Tibial artery (tissue), 4 donors: ENCODE measurements at regions not wholly inside any gene's neighbourhood (a gene's known extent, or its start where the extent isn't known, plus 50 kb on each side); places are given as distances from the start of the nearest gene placed in this dataset.

Source experiments
- DNase-seq, 2 donors: peaks; one replicate each; pipeline ENCODE4 v3.0.0-alpha.2; 2019
- H3K27ac ChIP-seq, 2 donors: fragments of 200-600 bp; sonication (generic) in 1 of 2; 1 replicate in 1 of 2; 2 replicates in 1 of 2; pipeline ENCODE4 v1.5.1; 2018 to 2019; ENCODE audit warnings: mild to moderate bottlenecking in 1 of 2
- H3K27me3 ChIP-seq, 2 donors: fragments of 200-600 bp; sonication (generic) in 1 of 2; one replicate each; pipeline versions ENCODE4 v1.5.1 to v1.6.0; 2016 to 2019
- H3K36me3 ChIP-seq, 3 donors: fragments of 200-600 bp; sonication (generic) in 2 of 3; one replicate each; pipeline ENCODE4 v1.5.1; 2016 to 2019; ENCODE audit warnings: mild to moderate bottlenecking in 2 of 3
- H3K4me1 ChIP-seq, 4 donors: fragments of 200-600 bp; sonication (generic) in 2 of 4; 1 replicate in 3 of 4; 2 replicates in 1 of 4; pipeline ENCODE4 v1.5.1; 2016 to 2019
- H3K4me3 ChIP-seq, 2 donors: fragments of 200-600 bp; sonication (generic) in 1 of 2; 1 replicate in 1 of 2; 2 replicates in 1 of 2; pipeline ENCODE4 v1.5.1; 2018 to 2019; ENCODE audit warnings: mild to moderate bottlenecking in 2 of 2
- H3K9me3 ChIP-seq, 3 donors: fragments of 200-600 bp; sonication (generic) in 1 of 3; one replicate each; pipeline ENCODE4 v1.5.1; 2016 to 2019
- intact Hi-C: fragments of 100-400 bp; cut with DNase I; formaldehyde crosslinking; loops from one replicate; pipeline ENCODE4 v1.15.0; 2023; ENCODE audit warnings: low total_unique reads
- TF ChIP-seq, protein P1 (sequence below), 2 experiments: fragments of 200-600 bp in 1 of 2; fragments of 450-650 bp in 1 of 2; IDR thresholded peaks; one replicate each; pipeline ENCODE4 v1.5.1; 2017 to 2019; ENCODE audit warnings: antibody characterized with exemption in 2 of 2, mild to moderate bottlenecking in 1 of 2, moderate library complexity in 1 of 2

DNA sequence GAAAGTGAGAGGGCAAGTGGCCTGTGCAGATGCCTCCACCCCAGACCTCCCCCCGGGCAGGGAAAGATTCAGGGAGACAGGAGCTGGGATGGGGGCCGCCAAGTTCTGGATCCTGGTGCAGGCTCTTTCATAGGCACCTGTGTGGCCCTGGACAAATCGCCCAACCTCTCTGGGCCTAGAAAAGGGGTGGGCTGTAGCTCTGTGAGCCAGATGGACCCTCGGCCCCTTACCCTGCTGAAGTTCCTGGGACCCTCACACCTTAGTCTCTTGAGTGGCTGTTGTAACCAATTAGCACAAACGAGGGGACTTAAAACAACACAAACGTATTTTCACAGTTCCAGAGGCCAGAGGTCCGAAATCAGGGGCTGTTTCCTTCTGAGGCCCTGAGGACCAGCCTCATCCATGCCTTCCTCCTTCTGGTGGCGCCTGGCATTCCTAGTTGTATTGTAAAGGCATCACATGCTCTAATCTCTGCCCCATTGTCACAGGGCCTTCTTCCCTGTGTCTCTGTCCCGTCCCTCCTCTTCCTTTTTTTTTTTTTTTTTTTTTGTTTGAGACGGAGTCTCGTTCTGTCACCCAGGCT lies 352.6 kb downstream of the SEC14L1 start:
- Histone ChIP-seq H3K27ac (no peak overlapping the region), H3K36me3 (peaks cover 48 to 96% (median 74%) of the 10 kb centered on the region in 3 donors), H3K4me1 (peaks cover 9 to 32% (median 22%) of the 10 kb centered on the region in 4 donors), H3K9me3 (no peaks in the 10 kb centered on the region), H3K4me3 (no peak overlapping the region), H3K27me3 (no peaks in the 10 kb centered on the region)
- TF ChIP-seq, protein P1, sequence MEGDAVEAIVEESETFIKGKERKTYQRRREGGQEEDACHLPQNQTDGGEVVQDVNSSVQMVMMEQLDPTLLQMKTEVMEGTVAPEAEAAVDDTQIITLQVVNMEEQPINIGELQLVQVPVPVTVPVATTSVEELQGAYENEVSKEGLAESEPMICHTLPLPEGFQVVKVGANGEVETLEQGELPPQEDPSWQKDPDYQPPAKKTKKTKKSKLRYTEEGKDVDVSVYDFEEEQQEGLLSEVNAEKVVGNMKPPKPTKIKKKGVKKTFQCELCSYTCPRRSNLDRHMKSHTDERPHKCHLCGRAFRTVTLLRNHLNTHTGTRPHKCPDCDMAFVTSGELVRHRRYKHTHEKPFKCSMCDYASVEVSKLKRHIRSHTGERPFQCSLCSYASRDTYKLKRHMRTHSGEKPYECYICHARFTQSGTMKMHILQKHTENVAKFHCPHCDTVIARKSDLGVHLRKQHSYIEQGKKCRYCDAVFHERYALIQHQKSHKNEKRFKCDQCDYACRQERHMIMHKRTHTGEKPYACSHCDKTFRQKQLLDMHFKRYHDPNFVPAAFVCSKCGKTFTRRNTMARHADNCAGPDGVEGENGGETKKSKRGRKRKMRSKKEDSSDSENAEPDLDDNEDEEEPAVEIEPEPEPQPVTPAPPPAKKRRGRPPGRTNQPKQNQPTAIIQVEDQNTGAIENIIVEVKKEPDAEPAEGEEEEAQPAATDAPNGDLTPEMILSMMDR (IDR thresholded peaks at IDR 0.05) = no peak
- intact Hi-C loops = loop anchor here (10.0 kb wide), 1 partner anchor 399 kb away; no protein-coding TSS in a partner anchor
- peak; percentile 52 to 56 for DNase-seq

DNA sequence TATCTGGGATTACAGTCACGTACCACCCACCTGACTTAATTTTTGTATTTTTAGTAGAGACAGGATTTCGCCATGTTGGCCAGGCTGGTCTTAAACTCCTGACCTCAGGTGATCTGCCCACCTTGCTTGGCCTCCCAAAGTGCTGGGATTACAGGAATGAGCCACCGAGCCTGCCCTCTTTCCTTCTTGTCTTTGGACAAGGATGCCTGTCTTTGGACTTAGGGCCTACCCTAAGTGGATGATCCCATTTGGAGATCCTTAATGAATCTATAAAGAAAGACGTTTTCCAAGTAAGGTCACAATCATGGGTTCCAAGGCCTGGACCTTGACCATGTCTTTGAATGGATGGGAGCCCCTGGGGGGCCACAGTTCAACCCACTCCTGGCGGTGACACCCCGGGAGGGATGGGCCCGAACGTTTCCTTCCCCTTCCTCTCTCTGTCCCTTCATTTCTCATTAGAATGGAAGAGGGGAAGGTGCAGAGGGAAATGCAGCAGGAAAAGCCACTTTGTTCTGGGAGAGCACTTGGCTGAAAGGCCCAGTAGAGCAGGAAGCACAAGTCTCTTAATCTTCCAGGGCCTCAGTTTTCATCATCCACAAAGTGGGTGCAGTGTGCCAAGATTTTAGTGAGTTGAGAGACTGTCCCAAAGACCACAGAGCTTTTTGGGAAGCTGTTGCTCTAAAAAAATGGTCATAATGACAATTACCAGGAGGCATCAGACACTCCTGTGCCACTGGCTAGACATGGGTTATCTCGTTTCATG lies 353.3 kb downstream of the SEC14L1 start:
- intact Hi-C loops = loop anchor here (2.0 to 10.0 kb wide), 2 partner anchors 61 to 399 kb away; no protein-coding TSS in a partner anchor
- Histone ChIP-seq H3K9me3 (no peaks in the 10 kb centered on the region), H3K4me3 (no peak overlapping the region), H3K27ac (no peak overlapping the region), H3K4me1 (peaks cover 9 to 26% (median 21%) of the 10 kb centered on the region in 4 donors), H3K36me3 (peaks cover 49 to 96% (median 74%) of the 10 kb centered on the region in 3 donors), H3K27me3 (no peaks in the 10 kb centered on the region)
- DNase-seq = peak; percentile 19 to 54
- TF ChIP-seq, protein P1 (IDR thresholded peaks at IDR 0.05) = no peak

DNA sequence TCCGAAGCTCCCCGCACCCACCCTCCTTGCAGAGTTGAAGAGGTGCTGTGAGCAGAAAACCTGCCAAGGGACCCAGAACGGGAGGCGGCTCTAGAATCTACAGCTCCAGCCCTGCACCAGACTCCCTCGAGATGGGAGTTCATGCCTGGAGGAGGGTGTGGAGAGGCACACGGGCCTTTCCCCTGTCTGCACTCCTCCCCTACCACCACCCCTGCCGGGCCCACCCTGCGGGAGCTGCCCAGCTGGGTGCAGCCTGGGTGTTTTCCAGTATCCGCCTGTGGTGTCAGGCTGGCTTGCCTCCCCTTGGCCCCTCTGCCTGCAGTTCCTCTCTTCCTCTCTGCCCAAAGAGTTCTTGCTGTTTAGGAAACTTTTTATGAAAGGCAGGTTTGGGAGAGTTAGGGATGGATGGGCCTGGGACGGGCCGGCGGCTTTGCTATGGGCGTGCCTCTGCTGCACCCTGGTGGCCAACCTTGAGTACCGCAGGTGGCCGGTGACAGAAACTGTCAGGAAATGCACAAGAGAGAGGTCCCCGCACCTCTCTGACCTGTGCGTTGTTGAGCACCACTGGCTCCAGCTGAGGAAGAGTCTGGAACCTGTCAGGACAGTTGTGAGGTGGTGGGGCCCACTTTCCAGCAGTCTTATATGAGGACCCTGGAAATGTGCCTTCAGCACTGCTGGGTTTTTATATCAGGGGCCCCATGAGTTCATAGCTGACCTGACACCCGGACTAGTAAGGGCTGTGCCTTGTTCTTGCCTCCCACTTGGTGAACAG lies 354.1 kb downstream of the SEC14L1 start:
- Histone ChIP-seq H3K4me1 (peaks cover 5 to 19% (median 15%) of the 10 kb centered on the region in 4 donors), H3K27ac (no peak overlapping the region), H3K9me3 (no peaks in the 10 kb centered on the region), H3K36me3 (peaks cover 52 to 96% (median 79%) of the 10 kb centered on the region in 3 donors), H3K4me3 (no peak overlapping the region), H3K27me3 (no peaks in the 10 kb centered on the region)
- intact Hi-C loops = loop anchor here (1.0 to 10.0 kb wide), 3 partner anchors 62 to 400 kb away; no protein-coding TSS in a partner anchor
- DNase-seq = peak; percentile 86 to 87
- TF ChIP-seq, protein P1 (IDR thresholded peaks at IDR 0.05) = peak; percentile 97 to 99

DNA sequence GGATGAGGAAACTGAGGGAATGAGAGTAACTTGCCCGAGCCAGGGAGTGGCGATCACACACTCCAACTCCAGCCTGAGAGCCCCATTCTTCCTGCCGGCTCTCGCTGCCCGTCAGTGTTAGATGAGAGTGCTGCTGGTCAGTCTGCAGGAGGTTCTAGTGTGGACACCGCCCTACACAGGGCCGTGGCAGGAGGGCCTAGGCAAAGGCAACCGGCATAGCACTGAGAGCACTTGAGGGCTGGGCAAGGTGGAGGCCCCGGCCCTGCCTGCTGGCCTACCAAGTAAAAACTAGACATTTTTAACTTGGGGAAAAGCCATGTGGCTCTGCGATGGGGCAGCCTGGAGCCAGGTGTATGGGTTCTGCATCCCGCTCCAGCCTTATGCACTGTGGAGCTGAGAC lies 354.8 kb downstream of the SEC14L1 start:
- H3K36me3 ChIP-seq = peaks cover 50 to 91% (median 80%) of the 10 kb centered on the region in 3 donors
- H3K27ac ChIP-seq = no peak overlapping the region
- peaks cover 0 to 12% (median 8%) of the 10 kb centered on the region in 4 donors for H3K4me1 ChIP-seq
- intact Hi-C loops = loop anchor here (1.0 to 10.0 kb wide), 3 partner anchors 63 to 401 kb away; no protein-coding TSS in a partner anchor
- no peak overlapping the region for H3K4me3 ChIP-seq
- TF ChIP-seq, protein P1 (IDR thresholded peaks at IDR 0.05) = no peak
- H3K9me3 ChIP-seq = no peaks in the 10 kb centered on the region
- H3K27me3 ChIP-seq = no peaks in the 10 kb centered on the region
- peak in 1 of 2 donors; percentile 16 for DNase-seq

DNA sequence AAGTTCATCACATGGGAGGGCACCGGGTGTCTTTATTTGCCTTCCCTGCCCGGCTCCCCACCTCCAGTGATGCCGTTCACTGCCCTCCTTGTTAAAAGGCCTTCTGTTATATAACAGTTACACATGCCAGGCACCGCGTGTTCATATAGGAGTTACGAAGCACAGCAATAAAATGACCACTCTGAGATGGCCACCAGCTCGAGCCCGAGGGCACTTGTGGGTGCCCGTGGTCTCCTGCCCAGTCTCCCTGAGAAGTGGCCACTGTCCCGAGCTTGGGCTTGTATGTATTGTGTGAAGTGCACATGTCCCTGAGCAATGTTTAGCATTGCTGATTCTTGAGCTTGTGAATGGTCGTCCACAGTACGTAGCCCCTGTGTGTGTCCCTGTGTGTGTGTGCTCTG lies 355.6 kb downstream of the SEC14L1 start:
- TF ChIP-seq, protein P1 (IDR thresholded peaks at IDR 0.05) = no peak
- Histone ChIP-seq H3K27me3 (no peaks in the 10 kb centered on the region), H3K36me3 (peaks cover 43 to 87% (median 72%) of the 10 kb centered on the region in 3 donors), H3K4me1 (peaks cover 0 to 8% (median 3%) of the 10 kb centered on the region in 4 donors), H3K4me3 (no peak overlapping the region), H3K27ac (no peak overlapping the region), H3K9me3 (no peaks in the 10 kb centered on the region)
- DNase-seq = peak in 1 of 2 donors; percentile 16
- intact Hi-C loops = loop anchor here (10.0 kb wide), 1 partner anchor 402 kb away; no protein-coding TSS in a partner anchor
